ENCODE measurements at regions not wholly inside any gene's neighbourhood (a gene's known extent, or its start where the extent isn't known, plus 50 kb on each side); places are given as distances from the start of the nearest gene placed in this dataset.

- TF ChIP-seq CTCF (IDR thresholded peaks at IDR 0.05) (no peak), POLR2A (IDR thresholded peaks at IDR 0.05) (no peak)
Observed at GRCh38 chr3:191795196-191795595, 334.2 kb downstream of the PYDC2 start.
